IPS DF 19.7 (cell line): ENCODE measurements at regions not wholly inside any gene's neighbourhood (a gene's known extent, or its start where the extent isn't known, plus 50 kb on each side); places are given as distances from the start of the nearest gene placed in this dataset.
A peak's percentile ranks its signal among the peaks of the same experiment; 100 is the strongest.

Source experiments
- DNase-seq: peaks from one replicate; pipeline ENCODE4 v3.0.0-alpha.2; 2013; ENCODE audit warnings: low read depth, low spot score

- no peak for DNase-seq
These were observed 260.0 kb upstream of the HS6ST1 start for GRCh38 chr2:128578406-128579390.

GRCh38 chr2:128579825-128580224 lies 261.2 kb upstream of the HS6ST1 start:
- no peak for DNase-seq

DNA sequence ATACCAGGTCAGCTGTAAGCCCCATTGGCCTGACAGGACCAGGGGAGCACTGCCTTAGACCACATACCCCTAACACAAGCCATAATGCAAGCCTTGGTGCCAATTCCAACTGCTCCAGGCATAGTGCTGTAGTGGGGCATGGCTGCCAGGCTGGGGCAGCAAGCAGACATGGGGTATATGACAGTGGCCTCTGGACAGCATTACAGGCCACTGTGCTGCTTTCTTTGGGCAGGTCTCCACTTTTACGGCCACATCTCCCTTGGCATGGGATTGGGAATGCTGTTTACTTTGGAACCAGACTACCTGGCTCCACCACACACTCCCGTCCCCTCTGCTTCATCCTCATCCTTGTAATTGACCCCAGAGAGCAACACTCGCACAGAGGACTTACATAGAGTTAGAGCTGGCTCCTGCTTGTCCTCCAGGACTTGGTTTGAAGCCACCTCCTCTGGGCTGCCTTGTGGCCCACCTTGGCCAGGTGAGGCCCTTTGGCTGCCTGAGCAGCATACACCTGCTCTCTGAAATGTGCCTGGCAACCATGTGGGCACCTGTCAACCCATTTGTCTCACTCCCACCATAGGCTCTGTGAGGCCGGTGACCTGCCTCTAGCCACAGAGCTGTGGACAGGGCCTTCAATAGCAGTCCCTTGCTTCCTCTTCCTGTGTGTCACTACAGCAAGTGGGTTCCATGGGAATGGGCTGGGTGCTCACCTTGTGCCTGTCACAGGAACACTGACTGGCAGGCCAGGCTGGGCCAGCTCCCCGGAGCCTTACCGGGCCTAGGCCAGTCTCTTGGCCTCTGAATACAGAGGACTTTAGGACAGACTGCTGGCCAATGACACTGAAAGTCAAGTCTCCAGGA lies 262.6 kb upstream of the HS6ST1 start:
- DNase-seq, result no peak

- DNase-seq, result no peak
These were observed 263.2 kb upstream of the HS6ST1 start for GRCh38 chr2:128581849-128582244.

DNA sequence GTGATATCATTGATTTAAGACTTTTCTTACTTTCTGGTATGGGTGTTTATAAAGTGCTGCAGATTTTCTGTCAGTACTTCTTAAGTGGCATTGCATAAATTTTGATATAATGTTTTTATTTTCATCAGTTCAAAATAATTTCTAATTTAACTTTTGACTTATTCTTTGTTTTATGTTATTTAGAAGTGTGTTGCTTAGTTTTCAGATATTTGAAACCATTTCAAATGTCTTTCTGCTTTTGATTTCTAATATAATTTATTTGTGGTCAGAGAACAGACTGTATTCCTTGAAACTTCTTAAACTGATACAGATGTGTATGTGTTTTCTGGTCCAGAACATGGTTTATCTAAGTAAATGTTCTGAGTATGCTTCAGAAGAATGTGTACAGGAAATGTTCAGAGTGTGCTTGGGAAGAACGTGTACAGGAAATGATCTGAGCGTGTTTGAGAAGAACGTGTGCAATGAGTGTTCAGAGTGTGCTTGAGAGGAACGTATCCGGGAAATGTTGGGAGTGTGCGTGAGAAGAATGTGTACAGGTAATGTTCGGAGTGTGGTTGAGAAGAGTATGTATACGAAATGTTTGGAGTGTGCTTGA lies 265.7 kb upstream of the HS6ST1 start:
- DNase-seq, result no peak

- no peak for DNase-seq
These were observed 267.0 kb upstream of the HS6ST1 start for GRCh38 chr2:128585706-128586105.

DNA sequence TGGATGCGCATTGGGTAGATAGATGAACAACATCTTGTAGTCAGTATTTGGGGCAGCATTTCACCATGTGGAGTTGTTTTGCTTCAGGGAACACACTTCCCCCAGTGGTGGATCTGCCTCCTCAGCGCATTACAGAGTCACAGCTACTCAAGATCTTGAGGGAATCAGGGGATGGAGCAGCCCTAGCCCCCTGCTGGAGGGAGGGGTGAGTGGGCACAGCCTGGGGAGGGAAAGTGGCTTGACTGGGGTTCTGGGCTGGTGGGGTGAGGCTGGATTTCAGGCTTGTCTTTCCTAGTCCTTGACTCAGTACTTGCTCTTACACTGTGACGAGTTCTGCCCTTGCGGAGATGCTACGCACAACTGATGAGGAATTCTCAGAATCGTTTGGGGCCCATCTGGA lies 271.0 kb upstream of the HS6ST1 start:
- peak; percentile 3 for DNase-seq

- DNase-seq, result no peak
These were observed 271.8 kb upstream of the HS6ST1 start for GRCh38 chr2:128590309-128591021.

DNA sequence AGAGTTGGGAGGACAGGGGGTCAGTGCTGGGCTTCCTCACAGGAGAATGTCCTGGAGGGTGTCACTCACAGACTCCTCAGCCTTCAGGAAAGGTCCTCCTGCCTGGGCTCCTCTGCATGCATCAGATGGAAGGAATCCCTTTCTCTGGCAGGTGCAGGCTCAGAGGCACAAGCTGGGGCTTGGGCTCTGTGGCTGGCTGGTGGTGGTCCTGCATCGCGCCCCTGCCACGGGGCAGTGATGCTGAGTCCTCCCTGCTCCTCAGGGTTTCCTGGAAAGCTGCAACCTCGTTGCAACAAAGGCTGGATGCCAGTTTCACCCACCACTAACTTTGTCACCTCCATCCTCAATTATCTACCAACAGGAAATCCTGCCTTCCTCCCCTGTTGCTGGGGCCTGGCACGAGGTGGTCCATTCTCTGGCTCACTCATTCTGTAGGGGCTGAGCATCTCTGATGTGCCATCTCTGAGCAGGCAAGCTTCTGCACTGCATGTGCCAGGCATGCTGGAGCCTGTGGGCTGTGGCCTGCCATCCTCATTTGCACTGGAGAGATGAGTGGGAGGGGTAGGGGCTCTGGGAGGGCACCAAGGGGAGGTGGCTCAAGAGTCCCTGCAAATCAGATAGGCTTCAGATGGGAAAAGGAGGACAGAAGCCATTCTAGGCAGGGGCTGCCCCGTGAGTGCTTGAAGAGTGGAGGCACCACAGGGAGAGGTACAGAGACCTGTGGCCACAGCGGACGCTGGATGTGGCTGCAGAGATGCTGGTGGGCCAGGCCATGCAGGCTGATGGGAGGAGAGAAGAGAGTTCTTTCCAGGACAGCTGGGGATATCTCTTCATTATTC lies 272.6 kb upstream of the HS6ST1 start:
- DNase-seq, result no peak

DNA sequence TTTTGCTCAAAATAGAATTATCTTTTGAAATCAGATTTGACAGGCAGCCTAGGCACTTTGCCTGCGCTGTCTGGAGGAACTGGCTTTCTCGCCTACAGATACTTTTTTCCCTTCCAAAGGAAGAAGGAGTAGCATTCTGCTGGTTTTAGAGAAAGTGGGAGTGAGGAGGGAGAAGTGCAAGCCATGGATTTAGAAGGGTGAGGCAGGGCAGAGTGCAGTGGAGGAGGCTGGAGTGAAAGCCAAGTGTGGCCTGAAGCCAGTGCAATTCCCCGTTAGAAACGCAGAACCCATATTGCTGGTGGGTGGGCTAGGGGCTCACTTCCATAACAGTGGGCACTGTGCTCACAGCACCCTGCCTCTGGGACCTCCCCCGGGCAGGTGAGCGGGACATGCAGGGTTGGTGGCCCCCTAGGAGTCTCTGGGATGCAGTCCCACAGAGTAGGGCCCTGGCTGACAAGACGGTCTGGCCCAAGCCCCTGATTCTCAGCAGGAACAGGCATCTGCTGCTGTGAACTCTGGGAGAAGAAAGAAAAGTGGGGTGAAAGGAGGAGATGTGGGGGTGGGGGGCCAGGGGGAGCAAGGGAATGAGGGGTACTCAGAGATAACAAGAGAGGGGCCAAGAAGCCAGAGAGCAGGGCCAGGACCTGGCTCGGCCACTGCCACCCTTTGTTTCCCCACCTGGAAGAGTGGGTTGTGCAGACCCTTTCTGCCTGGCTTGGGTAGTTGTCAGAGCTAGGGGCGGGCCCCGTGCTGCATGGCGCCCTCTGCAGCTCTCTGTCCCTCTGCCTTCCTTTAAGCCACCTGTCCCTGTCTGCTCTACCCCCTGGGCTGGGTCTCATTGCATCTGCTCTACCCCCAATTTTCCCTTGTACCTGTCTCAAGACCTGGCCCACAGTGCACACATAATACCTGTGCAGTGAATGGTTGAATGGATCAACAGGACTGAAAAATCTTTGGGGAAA lies 273.5 kb upstream of the HS6ST1 start:
- no peak for DNase-seq

- no peak for DNase-seq
These were observed 274.8 kb upstream of the HS6ST1 start for GRCh38 chr2:128593518-128593878.

DNA sequence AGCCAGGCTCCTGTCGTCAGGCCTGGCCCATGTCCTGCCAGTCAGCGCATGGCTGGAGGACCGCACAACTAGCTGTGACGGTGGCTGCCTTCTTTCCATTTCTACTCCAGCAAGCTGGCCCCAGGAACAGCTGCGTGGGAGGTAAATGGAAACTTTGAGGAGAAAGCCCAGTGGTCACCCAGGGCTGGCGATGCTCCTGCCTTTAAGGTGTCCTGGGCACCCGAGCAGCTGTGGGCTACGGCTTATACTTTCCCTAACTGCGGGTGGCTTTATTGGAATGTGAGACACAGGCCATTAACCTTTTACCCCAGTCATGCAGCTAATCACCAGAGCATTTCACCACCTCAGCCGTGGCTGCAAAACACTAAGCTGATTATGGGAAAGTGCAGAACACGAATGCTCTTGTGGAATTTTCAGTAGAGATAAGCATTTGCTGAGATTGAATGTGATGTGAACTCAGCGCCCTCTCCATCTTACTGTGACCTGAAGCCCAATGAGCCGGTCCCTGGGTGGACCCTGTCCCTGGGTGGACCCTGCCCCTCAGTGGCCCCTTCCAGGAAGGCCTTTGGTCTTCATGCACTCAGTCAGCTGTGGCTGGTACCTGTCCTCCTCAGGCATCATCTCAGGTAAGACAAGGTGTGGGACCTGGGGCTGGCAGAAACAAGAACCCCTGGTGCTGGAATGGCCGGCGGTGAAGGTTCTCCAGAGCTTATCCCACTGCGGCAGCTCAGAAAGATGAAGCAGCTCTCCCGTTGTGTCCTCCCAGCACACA lies 275.4 kb upstream of the HS6ST1 start:
- DNase-seq, result no peak

GRCh38 chr2:128594651-128594910 lies 275.9 kb upstream of the HS6ST1 start:
- no peak for DNase-seq

DNA sequence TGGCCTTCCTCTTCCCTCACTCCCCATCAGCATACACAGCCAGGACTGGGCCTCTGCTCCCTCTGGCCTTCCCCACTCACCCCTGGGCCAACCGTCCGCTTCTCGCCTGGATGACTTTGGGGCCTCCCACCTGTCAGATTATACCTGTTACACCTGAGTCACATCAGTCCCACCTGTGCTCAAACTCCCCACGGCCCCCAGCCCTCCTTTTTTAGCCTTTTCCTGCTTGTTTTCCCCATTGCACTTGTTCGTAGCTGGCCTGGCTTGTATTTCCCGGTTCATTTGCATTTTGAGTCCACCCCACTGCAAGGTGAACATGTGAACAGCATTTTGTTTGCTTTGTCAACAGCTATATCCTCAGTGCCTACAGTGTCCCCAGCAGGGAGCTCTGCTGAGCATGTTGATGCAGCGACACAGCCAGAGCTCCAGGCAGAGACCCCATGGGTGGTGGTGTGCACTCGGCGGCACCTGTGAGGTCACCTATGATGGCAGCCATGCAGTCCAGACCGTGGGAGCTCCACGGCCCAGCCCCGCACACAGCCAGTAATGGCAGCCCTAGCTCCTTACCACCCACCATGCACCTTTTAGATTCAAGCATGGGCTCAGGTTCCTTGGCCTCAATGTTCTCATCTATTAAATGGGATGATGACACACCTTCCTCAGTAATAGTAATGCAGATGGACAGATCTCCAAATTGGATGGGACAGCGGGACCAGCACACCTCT lies 276.4 kb upstream of the HS6ST1 start:
- no peak for DNase-seq

- DNase-seq, result no peak
These were observed 277.2 kb upstream of the HS6ST1 start for GRCh38 chr2:128595763-128596395.

DNA sequence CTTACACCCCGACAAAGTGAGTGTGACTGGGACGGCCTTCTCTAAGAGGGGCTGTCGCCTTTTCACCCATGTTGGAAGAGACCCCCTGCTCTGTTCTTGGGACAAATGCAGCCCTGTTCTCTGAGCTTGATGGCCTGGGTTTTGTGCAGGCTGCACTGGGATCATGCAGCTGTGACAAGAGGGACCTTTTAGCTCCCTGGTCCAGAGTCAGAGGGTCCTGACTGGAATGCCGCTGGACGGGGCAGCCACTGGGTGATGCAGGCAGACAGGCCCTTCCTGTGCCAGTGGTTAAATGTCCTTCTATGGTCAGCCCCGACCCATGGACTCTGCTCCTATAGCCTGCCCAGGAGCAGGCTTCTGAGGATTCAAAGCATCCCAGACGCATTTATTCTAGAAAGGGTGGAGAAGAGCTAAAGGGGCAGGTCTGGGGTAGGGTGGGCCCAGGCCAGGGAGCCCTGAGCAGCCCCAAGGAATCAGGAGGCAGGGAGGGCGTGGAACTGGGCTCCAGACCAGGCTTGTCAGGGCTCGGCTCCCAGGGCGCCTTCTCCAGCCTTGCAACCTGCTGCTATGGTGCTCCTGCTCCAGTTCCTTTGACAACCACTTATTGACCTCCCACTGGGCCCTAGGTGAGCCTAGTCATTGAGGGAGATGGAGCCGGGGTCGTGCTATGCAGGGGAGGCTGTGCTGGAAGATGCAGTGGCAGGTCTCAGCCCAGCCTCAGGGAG lies 277.9 kb upstream of the HS6ST1 start:
- DNase-seq, result no peak

DNA sequence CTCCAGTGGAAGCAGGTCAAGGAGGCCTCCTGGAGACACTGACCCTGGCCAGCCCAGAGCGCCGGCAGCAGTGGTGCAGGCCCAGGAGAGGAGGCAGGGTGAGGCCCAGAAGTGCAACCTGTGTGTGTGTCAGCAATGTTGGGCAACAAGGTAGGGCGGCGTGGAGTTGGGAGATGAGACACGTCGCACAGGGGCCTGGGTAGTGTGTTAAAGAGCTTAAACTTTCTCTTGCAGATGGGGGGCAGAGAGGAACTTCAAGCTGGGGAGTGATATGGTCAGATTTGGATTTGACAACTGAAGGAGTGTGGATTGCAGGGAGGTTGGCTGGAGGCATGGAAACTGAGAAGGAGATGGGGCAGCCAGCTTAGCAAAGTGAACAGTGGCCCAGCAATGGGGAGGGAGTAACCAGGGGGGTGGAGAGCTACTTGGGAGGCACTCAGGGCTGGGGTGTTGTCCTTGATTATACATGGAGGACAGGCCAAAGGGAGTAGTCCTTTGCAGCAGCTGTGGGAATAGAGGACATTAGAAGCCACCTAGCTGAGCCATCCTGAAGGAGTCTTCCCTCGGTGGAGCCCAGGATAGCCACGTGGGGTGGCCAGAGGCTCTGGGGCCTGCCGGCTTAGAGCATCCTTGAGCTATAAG lies 278.6 kb upstream of the HS6ST1 start:
- no peak for DNase-seq
